Urothelium cell line (cell line): ENCODE measurements at regions not wholly inside any gene's neighbourhood (a gene's known extent, or its start where the extent isn't known, plus 50 kb on each side); places are given as distances from the start of the nearest gene placed in this dataset.
A peak's percentile ranks its signal among the peaks of the same experiment; 100 is the strongest.
"Not testable (repeated sequence)": the region's sequence is repeated elsewhere in the genome, so short reads cannot be mapped to it uniquely, and the experiment has no call there.

Source experiments
- DNase-seq: peaks from one replicate; pipeline ENCODE4 v3.0.0; 2011; ENCODE audit warnings: low spot score, mixed read lengths
- FAIRE-seq: peaks from 2 replicates; lab custom pipeline; 2011; peaks lifted over from hg19 to GRCh38; lab: Jason Lieb, UNC

DNA sequence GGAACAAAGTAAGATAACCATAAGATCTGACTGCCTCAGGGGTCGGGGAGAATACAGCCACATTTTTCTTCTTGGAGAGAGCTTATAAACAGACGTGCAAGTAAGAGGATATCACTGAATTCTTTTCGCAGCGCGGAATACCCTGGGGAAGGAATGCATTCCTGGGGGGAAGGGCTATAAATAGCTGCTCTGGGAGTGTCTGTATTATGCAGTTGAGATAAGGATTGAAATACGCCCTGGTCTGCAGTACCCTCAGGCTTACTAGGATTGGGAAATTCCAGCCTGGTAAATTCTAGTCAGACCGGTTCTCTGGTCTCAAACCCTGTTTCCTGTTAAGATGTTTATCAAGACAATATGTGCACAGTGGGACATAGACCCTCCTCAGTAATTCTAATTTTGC is 1491.7 kb upstream of the RAG2 start:
- DNase-seq = no peak
- no peak for FAIRE-seq

DNA sequence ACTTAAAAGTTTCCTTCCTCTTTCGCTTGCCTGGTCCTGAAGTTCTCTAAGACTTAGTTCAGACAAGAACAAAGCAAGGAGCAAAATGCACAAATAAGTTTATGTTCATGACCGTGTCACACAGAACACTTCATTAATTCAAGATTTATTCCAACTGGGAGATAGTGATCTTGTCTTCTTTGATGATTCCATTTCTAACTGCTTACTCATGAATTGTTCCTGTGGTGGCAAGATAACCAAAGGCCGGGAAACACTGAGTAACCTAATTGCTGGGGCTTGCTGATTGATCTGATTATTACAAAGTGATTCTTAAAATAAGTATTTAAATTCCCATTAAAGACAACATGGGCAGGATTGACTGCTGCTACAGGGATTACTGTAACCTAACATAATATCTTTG is 1462.9 kb upstream of the RAG2 start:
- FAIRE-seq (no peak), DNase-seq (no peak)

DNA sequence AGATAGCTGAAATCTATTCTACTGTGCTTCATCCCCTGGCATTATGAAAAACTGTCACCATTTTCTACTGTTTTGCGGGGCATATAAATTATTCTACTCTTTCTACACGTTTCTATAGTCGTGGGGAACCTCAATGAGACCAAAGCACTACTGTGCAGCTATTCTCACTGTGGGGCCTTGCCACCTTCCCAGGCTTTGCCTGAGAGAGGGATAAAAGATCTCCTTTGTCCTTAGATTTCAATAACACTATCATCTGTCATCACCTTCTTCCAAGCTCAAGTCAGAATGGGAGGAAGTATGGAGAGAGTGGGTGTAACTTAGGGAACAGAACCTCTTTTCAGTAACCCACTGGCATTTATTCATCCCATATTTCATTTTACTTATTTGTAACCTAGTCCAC is 1462.1 kb upstream of the RAG2 start:
- FAIRE-seq (no peak), DNase-seq (no peak)

DNA sequence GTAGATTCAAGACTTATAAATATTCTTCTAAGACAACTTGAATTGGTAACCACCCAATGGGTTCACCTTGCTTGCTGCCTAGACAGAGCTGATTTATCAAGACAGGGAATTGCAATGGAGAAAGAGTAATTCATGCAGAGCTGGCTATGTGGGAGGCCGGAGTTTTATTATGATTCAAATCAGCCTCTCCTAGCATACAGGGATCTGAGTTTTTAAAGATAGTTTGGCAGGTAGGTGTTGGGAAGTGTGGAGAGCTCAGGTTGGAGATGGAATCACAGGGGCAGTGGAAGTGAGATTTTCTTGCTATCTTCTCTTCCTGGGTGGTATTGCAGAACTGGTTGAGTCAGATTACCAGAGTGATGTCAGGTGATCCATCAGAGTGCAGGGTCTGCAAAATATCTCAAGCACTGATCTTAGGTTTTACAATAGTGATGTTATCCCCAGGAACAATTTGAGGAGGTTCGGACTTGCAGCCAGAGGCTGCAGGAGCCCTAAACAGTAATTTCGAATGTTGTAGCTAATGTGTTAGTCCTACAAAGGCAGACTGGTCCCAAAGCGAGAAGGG is 1448.6 kb upstream of the RAG2 start:
- FAIRE-seq (no peak), DNase-seq (no peak)

DNA sequence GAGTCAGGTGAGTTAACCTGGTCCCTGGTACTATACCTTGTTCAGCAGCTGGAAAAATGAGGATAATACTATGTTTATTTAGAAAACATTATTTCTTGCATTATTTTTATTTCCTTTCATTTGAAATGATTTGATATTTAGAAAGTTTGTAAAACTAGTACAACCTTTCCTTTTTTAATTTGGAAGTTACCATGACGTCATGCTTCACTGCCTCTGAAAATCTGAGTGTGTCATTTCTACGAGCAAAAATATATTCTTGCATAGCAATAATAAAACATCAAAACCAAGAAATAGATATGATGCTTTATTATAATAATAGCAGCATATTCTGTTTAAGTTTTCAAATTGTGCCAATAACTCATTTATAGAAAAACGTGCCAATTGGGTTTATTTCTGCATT is 1445.0 kb upstream of the RAG2 start:
- no peak for FAIRE-seq
- no peak for DNase-seq

DNA sequence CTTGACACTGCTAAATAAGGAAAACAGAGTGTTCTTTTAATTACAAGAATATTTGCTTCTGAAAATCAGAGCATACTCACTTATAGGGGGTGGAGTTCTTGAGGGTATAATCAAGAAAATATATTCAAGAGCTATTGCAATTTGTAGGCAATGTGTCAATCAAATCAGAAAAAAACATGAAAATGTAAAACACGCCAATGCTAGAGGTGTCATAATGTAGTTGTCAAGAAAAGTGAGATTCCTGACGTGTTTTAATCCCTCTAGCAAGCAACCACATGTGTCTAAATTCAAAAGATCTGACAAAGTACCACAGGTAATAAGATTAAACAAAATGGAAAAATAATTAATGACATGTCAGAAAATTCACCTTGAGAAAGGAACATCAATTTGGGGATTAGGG is 1440.7 kb upstream of the RAG2 start:
- FAIRE-seq (no peak), DNase-seq (no peak)

DNA sequence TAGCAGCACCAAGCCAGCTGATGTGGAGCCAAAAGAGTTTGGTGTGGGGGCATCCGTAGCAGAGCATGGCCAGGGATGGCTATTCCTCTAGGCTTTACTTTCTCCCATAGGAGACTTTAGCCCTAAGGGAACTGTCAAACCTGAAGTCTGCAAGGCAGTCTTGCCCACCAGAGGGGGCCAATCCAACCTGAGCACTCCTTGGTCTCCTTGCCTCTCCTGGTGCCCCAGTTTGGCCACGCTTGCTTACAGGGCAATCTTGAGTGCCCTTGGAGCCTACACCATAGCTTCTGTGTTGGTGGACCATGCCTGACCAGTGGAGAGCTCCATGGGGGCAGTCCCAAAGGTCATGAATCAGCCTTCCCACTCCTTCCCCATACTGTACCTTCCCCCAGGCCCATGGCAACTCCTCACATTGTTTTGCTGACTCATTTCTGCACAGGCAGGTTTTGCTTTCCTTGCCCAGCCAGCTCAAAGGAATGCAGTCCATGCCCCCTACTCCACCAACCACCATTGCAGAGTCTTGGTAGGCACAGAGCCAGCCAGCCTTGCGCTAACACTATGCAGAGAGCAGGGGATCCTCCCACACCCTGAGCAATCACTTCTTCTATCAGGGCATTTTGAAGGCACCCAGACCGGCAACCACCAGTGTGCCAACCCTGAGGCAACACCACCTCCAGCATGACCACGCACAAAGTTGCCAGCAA is 1421.2 kb upstream of the RAG2 start:
- no peak for FAIRE-seq
- peak; percentile 19 for DNase-seq

DNA sequence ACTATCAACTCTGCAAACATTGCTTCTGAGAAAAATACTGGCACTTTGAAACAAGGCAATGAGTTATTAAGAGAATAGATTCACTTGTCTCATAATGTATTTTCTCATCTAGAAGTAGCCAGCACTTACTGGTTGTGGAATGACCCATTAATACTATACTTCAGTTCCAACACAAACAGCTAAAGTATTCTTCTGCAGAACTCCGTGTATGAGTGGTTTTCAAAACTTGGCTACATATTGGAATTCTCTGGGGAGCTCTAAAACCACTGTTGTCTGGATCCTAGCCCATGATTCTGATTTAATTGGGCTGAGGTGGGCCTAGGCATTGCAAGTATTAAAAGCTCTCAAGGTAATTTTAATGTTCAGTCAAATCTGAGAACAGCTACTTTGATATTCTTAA is 1416.4 kb upstream of the RAG2 start:
- DNase-seq = no peak
- no peak for FAIRE-seq

DNA sequence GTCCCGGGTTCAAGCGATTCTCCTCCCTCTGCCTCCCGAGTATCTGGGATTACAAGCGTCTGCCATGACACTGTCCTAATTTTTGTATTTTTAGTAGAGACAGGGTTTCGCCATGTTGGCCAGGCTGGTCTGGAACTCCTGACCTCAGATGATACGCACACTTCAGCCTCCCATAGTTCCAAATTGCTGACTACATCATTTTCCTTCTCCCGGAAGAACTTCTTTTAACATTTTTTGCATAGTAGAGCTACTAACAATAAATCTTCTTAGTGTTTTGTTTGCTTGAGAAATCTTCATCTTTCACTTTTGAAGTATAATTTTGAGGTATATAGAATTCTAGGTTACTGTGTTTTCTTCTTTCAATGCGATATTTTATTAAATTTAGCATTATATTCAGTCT is 1415.1 kb upstream of the RAG2 start:
- DNase-seq = no peak
- FAIRE-seq = no peak

DNA sequence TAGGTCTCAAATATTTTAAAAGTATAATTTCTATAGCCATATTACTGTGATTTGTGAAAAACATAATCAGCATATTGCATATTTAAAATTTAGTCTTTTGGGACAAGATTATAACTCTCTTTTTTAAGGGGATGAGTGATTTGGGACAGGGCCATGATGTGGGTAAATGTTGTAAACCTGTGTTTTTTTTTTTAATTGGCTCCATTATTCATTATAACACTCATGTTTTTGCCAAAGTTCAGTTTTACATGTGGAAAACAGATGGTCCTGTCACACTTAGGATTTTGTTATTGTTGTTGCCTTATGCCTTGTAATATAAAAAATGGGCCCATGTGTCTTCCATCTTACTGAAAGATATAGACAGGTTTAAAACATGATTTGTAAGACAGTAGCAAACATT is 1413.5 kb upstream of the RAG2 start:
- FAIRE-seq = no peak
- DNase-seq = no peak

DNA sequence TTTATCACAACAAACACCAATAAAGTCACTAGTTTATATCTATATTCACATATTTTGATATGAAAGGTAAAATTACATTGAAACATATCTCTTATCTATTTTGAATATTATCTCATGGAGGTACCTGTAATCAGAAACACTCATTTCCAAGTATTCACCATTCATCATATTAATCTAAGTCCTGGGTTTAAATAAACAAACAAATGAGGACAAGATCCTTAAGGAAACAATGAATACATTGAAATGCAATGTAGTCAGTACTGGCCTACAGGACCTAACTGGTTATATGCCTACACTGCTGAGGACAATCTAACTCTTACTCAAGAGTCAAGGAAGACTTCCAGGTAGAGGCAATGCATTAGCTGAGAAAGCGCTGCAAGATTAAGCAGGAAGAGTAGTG is 1411.9 kb upstream of the RAG2 start:
- DNase-seq (no peak), FAIRE-seq (no peak)

DNA sequence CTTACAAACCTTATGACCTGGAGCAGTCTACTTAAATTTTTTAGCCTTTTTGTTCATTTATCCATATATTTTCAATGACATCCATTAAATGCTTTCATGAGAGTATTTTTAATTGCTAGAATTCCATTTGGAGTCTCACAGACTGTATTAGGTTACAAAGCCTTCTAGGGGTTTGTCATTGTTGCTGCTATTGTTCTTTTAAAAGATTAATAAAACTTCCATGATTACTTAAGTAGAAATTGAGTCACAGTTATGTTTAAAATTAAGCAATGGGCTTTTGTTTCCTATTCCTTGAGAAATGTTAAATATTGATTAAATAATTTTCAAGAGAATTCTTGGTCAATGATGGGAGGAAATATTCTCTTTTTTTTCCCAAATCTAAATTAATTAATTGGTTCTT is 1408.4 kb upstream of the RAG2 start:
- no peak for FAIRE-seq

DNA sequence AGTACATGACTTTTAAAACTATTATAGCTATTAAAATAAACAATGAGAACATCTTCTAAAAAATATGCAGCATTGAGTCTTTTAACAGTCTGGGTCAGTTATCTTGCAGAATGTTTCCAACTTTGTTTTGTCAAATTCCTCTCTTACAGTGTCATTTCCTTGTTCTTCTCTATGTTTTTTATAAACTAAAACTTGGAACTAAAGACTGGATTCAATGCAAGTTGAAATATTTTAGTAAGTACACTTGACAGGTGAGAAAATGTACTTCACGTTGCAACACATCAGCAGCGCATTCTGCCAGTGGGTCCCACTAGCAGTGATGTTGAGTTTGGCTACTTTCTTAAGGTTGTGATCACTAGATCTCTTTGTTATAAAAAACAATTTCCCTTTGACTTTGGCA is 1407.6 kb upstream of the RAG2 start:
- DNase-seq (no peak), FAIRE-seq (no peak)

More for the DNA sequence above, 1408.4 kb upstream of the RAG2 start:
- DNase-seq = no peak

DNA sequence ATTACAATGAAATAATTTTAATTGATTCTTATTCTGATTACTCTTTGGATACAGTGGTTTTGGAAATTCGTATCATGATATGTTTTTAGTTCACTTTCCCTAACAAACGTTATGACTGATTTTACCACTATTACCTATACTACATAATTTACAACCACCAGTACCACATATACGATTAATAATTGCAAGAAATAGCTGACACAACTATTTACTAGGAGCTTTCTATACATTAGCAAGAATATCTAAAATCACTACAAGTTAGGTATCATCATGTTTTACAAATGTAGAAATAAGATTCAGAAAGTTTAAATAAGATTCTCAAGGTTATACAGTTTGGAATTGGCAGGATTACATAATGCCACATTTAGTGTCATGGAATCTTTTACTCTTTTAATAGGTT is 1401.1 kb upstream of the RAG2 start:
- no peak for DNase-seq
- FAIRE-seq = no peak

DNA sequence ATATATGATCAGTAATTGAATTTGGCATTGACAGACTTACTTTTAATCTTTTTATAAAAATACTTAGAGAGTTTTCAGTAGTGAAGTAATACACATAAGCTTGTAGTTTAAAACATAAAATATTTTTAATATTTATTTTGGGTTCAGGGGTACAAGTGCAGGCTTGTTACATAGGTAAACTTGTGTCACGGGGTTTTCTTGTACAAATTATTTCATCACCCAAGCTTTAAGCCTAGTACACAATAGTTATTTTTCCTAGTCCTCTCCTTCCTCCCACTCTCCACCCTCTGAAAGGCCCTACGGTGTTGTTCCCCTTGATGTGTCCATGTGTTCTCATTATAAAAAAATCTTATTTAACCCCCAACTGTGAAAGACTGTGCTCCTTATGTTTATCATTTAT is 1397.8 kb upstream of the RAG2 start:
- no peak for FAIRE-seq

DNA sequence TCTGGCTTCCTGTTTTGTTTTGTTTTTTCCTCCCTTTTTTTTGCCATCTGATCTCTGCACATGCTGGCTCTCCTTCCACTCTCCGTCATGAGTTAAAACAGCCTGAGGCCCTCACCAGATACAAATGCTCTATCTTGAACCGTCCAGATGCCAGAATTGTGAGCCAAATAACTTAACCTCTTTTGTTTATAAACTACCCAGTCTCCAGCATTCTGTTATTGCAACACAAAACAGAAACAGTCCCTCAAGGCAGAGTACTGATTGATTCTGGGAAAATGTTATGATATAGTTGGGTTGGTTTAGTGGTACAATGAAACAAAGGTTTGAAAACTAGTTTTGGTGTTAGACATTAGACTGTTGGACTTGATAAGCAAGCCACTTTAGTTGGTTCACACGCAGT is 1390.0 kb upstream of the RAG2 start:
- DNase-seq (no peak), FAIRE-seq (no peak)

More for the DNA sequence above, 1397.8 kb upstream of the RAG2 start:
- DNase-seq = no peak

DNA sequence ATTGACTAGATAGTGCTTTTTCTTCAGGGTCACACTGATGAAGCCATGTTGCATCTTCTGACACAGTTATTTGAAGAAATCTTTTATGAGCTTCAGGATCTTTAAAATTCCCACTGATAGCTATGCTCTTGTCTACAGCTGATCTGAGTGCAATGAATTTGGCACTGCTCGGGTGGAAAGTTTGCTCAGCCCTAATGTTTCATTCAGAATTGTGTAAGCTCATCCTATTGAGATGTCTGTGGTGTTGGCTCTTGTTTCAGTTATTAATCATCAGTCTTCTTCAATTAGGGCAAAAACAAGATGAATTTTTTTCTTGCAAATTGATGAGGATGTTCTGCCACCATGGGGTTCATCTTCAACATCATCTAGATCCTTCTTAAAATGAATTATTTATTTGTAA is 1387.0 kb upstream of the RAG2 start:
- FAIRE-seq (no peak), DNase-seq (no peak)

DNA sequence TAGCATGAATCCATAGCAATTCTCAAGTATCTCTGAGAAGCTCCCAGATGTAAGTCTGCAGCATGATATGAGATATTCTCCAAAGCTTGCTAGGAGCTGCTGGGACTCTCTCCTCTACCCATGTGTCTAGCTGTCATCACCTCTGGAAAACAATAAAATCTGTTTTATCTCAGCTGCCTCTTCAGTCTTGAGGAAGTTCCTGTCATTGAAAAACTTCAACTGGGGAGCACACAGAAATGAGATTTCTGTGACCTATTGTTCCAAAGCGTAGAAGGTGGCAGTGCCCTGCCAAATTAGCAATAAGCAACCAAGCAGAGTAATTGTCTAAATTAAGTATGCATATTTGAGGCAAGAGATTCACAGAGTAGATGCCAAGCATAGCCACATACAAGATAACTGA is 1380.6 kb upstream of the RAG2 start:
- FAIRE-seq (no peak), DNase-seq (no peak)

DNA sequence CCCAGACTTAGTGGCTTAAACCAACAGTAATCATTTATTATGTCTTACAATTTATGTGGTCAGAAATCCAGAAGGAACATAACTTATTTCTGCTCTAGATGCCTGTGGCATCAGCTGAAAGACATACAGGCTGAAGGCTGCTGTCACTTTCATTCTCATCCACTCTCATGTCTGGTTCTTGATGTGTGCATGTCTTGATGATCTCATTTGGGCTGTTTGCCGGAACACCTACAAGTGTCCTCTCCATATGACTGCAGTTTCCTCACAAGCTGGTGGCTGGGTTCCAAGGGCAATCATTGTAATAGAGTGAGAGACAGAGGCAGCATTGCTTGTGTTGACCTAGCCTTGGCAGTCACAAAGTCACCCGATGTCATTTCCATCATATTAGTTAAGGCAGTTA is 1375.9 kb upstream of the RAG2 start:
- FAIRE-seq = no peak

DNA sequence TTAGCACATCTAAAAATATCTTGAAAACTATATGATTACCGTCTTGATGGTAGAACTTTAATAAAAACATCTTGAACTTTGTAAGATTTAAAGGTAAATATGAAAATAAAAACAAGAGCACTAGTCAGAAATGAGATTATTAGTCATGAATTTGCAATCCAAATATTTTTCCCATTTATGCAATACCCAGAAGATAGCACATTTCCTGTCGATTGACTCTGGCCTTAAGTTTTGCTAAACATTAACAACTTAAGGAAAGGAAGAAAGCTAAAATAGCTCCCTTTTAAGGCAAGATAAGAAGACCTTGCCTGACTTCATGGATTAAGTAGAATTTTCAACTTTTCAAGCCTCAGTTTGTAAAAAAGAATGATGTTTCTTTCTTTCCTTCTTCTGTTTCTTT is 1374.7 kb upstream of the RAG2 start:
- DNase-seq = no peak
- no peak for FAIRE-seq

More for the DNA sequence above, 1375.9 kb upstream of the RAG2 start:
- no peak for DNase-seq

DNA sequence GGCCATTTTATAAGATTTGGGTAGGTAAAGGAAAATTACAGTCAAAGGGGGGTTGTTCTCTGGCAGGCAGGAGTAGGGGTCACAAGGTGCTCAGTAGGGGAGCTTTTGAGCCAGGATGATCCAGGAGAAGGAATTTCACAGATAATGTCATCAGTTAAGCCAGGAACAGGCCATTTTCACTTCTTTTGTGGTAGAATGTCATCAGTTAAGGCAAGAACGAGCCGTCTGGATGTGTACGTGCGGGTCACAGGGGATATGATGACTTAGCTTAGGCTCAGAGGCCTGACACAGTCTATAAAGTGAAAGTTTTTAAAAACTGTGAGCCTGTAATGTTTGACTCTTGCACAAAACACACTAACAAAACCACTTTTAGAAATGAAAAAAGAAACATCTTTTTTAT is 1371.3 kb upstream of the RAG2 start:
- not testable (repeated sequence) for FAIRE-seq, DNase-seq

DNA sequence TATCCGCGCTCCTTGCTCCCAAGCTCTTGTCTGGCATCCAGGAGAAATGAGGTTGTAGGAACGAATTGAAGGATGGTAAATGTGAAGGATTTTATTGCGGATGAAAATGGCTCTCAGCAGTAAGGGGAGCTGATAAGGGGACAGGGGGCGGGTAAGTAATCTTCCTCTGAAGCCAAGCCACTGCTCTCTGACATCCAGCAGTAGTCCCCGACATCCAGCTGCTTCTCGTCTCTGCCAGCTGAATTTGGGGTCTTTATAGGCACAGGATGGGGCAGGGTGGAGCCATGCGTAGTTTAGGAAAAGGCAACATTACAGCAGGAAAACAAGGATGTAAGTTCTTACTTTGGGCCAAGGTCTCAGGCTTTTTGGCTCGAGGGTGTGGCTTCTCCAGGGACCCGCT is 1370.1 kb upstream of the RAG2 start:
- FAIRE-seq (no peak), DNase-seq (no peak)

DNA sequence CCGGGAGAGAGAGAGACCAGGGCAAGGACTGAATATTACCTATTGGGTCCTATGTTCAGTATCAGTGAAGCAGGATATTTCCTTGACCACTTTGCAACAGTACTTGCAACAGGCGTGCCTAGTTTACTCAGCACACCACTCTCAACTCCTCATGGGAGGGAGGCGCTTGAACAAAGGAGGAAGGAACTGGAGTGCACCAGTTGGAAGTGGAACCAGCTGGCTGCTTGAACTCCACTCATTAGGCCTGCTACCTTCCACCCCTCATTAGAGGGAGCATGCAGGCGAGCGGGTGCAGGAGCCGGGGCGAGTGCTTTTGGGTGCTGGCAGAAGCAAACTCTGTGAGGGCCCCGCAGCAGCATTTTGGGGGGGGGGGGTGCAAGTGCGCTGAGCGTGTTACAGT is 1369.6 kb upstream of the RAG2 start:
- no peak for DNase-seq
- FAIRE-seq = no peak
